GM23338 (cell line): ENCODE measurements at regions not wholly inside any gene's neighbourhood (a gene's known extent, or its start where the extent isn't known, plus 50 kb on each side); places are given as distances from the start of the nearest gene placed in this dataset.

Source experiments
- ATAC-seq: fragments of 200-7000 bp; cut with Tn5 transposase; 3 replicates; pipeline ENCODE4 v1.9.1; 2020
- DNase-seq: peaks from one replicate; pipeline ENCODE4 v3.0.0-alpha.2; 2015; ENCODE audit warnings: low spot score
- H2AFZ ChIP-seq: fragments of 200-600 bp; sonication (generic); 2 replicates; pipeline ENCODE4 v1.8.0; 2016; ENCODE audit warnings: antibody characterized with exemption, mild to moderate bottlenecking, moderate library complexity
- H3F3A ChIP-seq: fragments of 200-600 bp; sonication (generic); replicated peaks from 2 replicates; pipeline ENCODE4 v1.8.0; 2017; ENCODE audit warnings: antibody characterized with exemption, mixed run types, low read depth
- H3K27ac ChIP-seq: fragments of 200-600 bp; sonication (generic); 2 replicates; pipeline ENCODE4 v1.6.1; 2016; ENCODE audit warnings: low read depth
- H3K27me3 ChIP-seq: fragments of 200-600 bp; sonication (generic); 2 replicates; pipeline ENCODE4 v1.8.0; 2016; ENCODE audit warnings: mild to moderate bottlenecking, mixed run types, moderate library complexity; ENCODE audit not compliant: insufficient read depth
- H3K36me3 ChIP-seq: fragments of 200-600 bp; sonication (generic); 2 replicates; pipeline ENCODE4 v1.8.0; 2016; ENCODE audit warnings: mild to moderate bottlenecking; ENCODE audit not compliant: insufficient read depth
- H3K4me1 ChIP-seq: fragments of 200-600 bp; sonication (generic); 2 replicates; pipeline ENCODE4 v1.8.0; 2016; ENCODE audit warnings: mild to moderate bottlenecking, moderate library complexity; ENCODE audit not compliant: insufficient read depth
- H3K4me2 ChIP-seq: fragments of 200-600 bp; sonication (generic); 2 replicates; pipeline ENCODE4 v1.7.1; 2017; ENCODE audit warnings: mixed run types
- H3K4me3 ChIP-seq: fragments of 200-600 bp; sonication (generic); 2 replicates; pipeline ENCODE4 v1.6.1; 2016; ENCODE audit warnings: mixed run types
- H3K79me2 ChIP-seq: fragments of 200-600 bp; sonication (generic); replicated peaks from 2 replicates; pipeline ENCODE4 v1.8.0; 2017; ENCODE audit warnings: mild to moderate bottlenecking; ENCODE audit not compliant: insufficient read depth
- H3K9me2 ChIP-seq: fragments of 200-600 bp; sonication (generic); 2 replicates; pipeline ENCODE4 v1.8.0; 2017; ENCODE audit not compliant: insufficient read depth
- H4K20me1 ChIP-seq: fragments of 200-600 bp; sonication (generic); replicated peaks from 2 replicates; pipeline ENCODE4 v1.8.0; 2017; ENCODE audit warnings: mild to moderate bottlenecking; ENCODE audit not compliant: insufficient read depth
- H3K27ac Mint-ChIP-seq: 2 replicates; pipeline ENCODE4 v1.8.0; 2020; ENCODE audit warnings: inconsistent platforms, mild to moderate bottlenecking, moderate library complexity, mixed read lengths
- H3K27me3 Mint-ChIP-seq: 3 replicates; pipeline ENCODE4 v1.8.0; 2022; ENCODE audit warnings: low read depth, mild to moderate bottlenecking, moderate library complexity, mixed read lengths, inconsistent platforms; ENCODE audit not compliant: insufficient read depth, poor library complexity
- H3K36me3 Mint-ChIP-seq: 3 replicates; pipeline ENCODE4 v1.8.0; 2021; ENCODE audit warnings: low read depth, mild to moderate bottlenecking, inconsistent platforms, moderate library complexity, mixed read lengths
- H3K4me1 Mint-ChIP-seq: 3 replicates; pipeline ENCODE4 v1.8.0; 2020; ENCODE audit warnings: mild to moderate bottlenecking, inconsistent platforms, mixed read lengths
- H3K4me3 Mint-ChIP-seq: 3 replicates; pipeline ENCODE4 v1.8.0; 2021; ENCODE audit warnings: moderate library complexity, mild to moderate bottlenecking, inconsistent platforms, mixed read lengths
- H3K9me3 Mint-ChIP-seq: 3 replicates; pipeline ENCODE4 v1.8.0; 2020; ENCODE audit warnings: moderate library complexity, mild to moderate bottlenecking, inconsistent platforms, mixed read lengths
- CREB1 ChIP-seq: fragments of 250-450 bp; sonication (Bioruptor Pico); IDR thresholded peaks from 2 replicates; pipeline ENCODE4 v1.5.0; 2020; ENCODE audit warnings: low read depth, mild to moderate bottlenecking, moderate library complexity
- EZH2 ChIP-seq: fragments of 200-600 bp; sonication (generic); IDR thresholded peaks from one replicate; pipeline ENCODE4 v1.8.0; 2017; ENCODE audit warnings: antibody characterized with exemption, mild to moderate bottlenecking, low read depth; ENCODE audit not compliant: unreplicated experiment
- EZH2phosphoT487 ChIP-seq: fragments of 200-600 bp; sonication (generic); IDR thresholded peaks from one replicate; pipeline ENCODE4 v1.8.1; 2018; ENCODE audit warnings: antibody characterized with exemption; ENCODE audit not compliant: unreplicated experiment
- ZNF114 ChIP-seq: fragments of 250-450 bp; sonication (Bioruptor Pico); IDR thresholded peaks from 2 replicates; pipeline ENCODE4 v1.5.0; 2020; ENCODE audit warnings: mild to moderate bottlenecking, moderate library complexity
- ZNF331 ChIP-seq: fragments of 250-450 bp; sonication (Bioruptor Pico); IDR thresholded peaks from 2 replicates; pipeline ENCODE4 v1.5.0; 2020; ENCODE audit warnings: low read depth, mild to moderate bottlenecking, moderate library complexity
- ZNF462 ChIP-seq: fragments of 250-450 bp; sonication (Bioruptor Pico); IDR thresholded peaks from 2 replicates; pipeline ENCODE4 v1.5.0; 2020; ENCODE audit warnings: mild to moderate bottlenecking, moderate library complexity
- TF ChIP-seq, protein P1 (sequence below): IDR thresholded peaks from 2 replicates; pipeline ENCODE4 v1.6.1; 2016; ENCODE audit warnings: antibody characterized with exemption
- TF ChIP-seq, protein P2 (sequence below), 2 experiments: fragments of 200-600 bp in 1 of 2; sonication (generic) in 1 of 2; conservative IDR thresholded peaks; 2 replicates each; pipeline versions ENCODE4 v1.5.1 to v1.6.1; 2016 to 2017; ENCODE audit warnings: antibody characterized with exemption in 2 of 2, low read depth in 2 of 2, mild to moderate bottlenecking in 2 of 2, moderate library complexity in 1 of 2

DNA sequence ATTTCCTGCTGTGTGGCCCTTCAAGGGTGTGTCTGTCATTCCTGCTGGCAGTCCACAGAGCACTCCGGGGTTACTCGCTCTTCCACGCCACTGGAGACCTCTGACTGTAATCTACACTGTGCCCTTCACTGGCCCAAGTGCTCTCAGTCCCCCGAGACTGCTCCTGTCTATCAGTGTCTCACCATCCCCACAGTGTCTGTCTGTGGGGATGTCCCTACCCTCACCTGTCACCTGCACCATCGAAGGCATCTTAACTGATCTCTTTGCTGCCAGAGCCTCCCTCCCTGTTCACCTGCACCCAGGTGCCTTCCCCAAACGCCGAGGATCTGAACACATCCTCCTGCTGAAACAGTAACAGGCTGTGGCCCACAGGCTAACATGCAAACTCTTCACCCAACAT is 136.7 kb downstream of the MATN1 start:
- H3K36me3 ChIP-seq, result no peaks in the 10 kb centered on the region
- no peak overlapping the region for H3K27ac ChIP-seq
- H3K79me2 ChIP-seq, result no peaks in the 10 kb centered on the region
- H3K27me3 ChIP-seq, result no peaks in the 10 kb centered on the region
- H2AFZ ChIP-seq, result no peak overlapping the region
- peaks cover 4% of the 10 kb centered on the region; the same call in 1 of the 2 replicates for H3K9me2 ChIP-seq
- H4K20me1 ChIP-seq, result no peaks in the 10 kb centered on the region
- Mint-ChIP-seq H3K9me3 (peaks cover 57% of the 10 kb centered on the region), H3K36me3 (no peaks in the 10 kb centered on the region), H3K4me1 (no peaks in the 10 kb centered on the region; the same call in 2 of the 3 replicates), H3K27ac (no peak overlapping the region), H3K27me3 (peaks cover 9% of the 10 kb centered on the region), H3K4me3 (no peak overlapping the region)
- no peaks in the 10 kb centered on the region for H3K4me1 ChIP-seq
- no peak overlapping the region for H3K4me3 ChIP-seq
- ATAC-seq (no peak), DNase-seq (no peak)
- no peaks in the 10 kb centered on the region for H3F3A ChIP-seq
- TF ChIP-seq EZH2 (no peak), ZNF114 (CRISPR knock-in tag) (no peak), ZNF462 (CRISPR knock-in tag) (no peak), EZH2phosphoT487 (no peak), CREB1 (CRISPR knock-in tag) (no peak), ZNF331 (no peak)
- TF ChIP-seq, protein P1, sequence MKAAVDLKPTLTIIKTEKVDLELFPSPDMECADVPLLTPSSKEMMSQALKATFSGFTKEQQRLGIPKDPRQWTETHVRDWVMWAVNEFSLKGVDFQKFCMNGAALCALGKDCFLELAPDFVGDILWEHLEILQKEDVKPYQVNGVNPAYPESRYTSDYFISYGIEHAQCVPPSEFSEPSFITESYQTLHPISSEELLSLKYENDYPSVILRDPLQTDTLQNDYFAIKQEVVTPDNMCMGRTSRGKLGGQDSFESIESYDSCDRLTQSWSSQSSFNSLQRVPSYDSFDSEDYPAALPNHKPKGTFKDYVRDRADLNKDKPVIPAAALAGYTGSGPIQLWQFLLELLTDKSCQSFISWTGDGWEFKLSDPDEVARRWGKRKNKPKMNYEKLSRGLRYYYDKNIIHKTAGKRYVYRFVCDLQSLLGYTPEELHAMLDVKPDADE, result no peak
- TF ChIP-seq, protein P2, sequence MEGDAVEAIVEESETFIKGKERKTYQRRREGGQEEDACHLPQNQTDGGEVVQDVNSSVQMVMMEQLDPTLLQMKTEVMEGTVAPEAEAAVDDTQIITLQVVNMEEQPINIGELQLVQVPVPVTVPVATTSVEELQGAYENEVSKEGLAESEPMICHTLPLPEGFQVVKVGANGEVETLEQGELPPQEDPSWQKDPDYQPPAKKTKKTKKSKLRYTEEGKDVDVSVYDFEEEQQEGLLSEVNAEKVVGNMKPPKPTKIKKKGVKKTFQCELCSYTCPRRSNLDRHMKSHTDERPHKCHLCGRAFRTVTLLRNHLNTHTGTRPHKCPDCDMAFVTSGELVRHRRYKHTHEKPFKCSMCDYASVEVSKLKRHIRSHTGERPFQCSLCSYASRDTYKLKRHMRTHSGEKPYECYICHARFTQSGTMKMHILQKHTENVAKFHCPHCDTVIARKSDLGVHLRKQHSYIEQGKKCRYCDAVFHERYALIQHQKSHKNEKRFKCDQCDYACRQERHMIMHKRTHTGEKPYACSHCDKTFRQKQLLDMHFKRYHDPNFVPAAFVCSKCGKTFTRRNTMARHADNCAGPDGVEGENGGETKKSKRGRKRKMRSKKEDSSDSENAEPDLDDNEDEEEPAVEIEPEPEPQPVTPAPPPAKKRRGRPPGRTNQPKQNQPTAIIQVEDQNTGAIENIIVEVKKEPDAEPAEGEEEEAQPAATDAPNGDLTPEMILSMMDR (conservative IDR thresholded peaks at IDR 0.05; ENCODE audit: low read depth in 2 of 2), result no peak
- H3K4me2 ChIP-seq, result no peak overlapping the region
